Activated CD8-positive, alpha-beta T cell treated with anti-CD3 and anti-CD28 coated beads, Interleukin-2, amount 10 ng/mL, durations not matched to agents 7 days and 5 days (primary cell): ENCODE measurements at regions not wholly inside any gene's neighbourhood (a gene's known extent, or its start where the extent isn't known, plus 50 kb on each side); places are given as distances from the start of the nearest gene placed in this dataset.

Experiments
- ATAC-seq: fragments of 150-1000 bp; cut with Tn5 transposase; one replicate; pipeline ENCODE4 v1.10.0; 2021; ENCODE audit warnings: moderate library complexity
- CTCF ChIA-PET: fragments of 350-600 bp; sonication (Branson Sonifier 250); formaldehyde crosslinking; loops from one replicate; lab custom pipeline; 2021; ENCODE audit warnings: antibody characterized with exemption; lab: Charles Lee
- POLR2A ChIA-PET: fragments of 350-600 bp; sonication (Branson Sonifier 250); formaldehyde crosslinking; loops from one replicate; lab custom pipeline; 2021; ENCODE audit warnings: antibody characterized with exemption; lab: Charles Lee
- DNase-seq: peaks from one replicate; pipeline ENCODE4 v3.0.0-alpha.2; 2020
- H3K27ac Mint-ChIP-seq: one replicate; pipeline ENCODE4 v1.8.0; 2021; ENCODE audit warnings: mild to moderate bottlenecking, mixed read lengths
- H3K27me3 Mint-ChIP-seq: one replicate; pipeline ENCODE4 v1.8.0; 2021; ENCODE audit warnings: low read depth, mixed read lengths
- H3K36me3 Mint-ChIP-seq: one replicate; pipeline ENCODE4 v1.8.0; 2021; ENCODE audit warnings: low read depth, mixed read lengths
- H3K4me1 Mint-ChIP-seq: one replicate; pipeline ENCODE4 v1.8.0; 2021; ENCODE audit warnings: low read depth, mixed read lengths
- H3K4me3 Mint-ChIP-seq: one replicate; pipeline ENCODE4 v1.8.0; 2021; ENCODE audit warnings: mild to moderate bottlenecking, mixed read lengths
- H3K9me3 Mint-ChIP-seq: one replicate; pipeline ENCODE4 v1.8.0; 2022; ENCODE audit warnings: mixed read lengths; ENCODE audit not compliant: insufficient read depth

- Mint-ChIP-seq H3K27me3 (no peaks in the 10 kb centered on the region), H3K4me3 (no peak overlapping the region), H3K27ac (no peak overlapping the region), H3K4me1 (no peaks in the 10 kb centered on the region), H3K9me3 (no peaks in the 10 kb centered on the region), H3K36me3 (no peaks in the 10 kb centered on the region)
- ATAC-seq (no peak), DNase-seq (no peak)
- CTCF ChIA-PET, result no interaction called here
- POLR2A ChIA-PET, result no interaction called here
Measured at GRCh38 chr13:47539317-47539716, 461.8 kb downstream of the SUCLA2 start.

- CTCF ChIA-PET, result no interaction called here
Measured at GRCh38 chr13:47523771-47524170, 477.3 kb downstream of the SUCLA2 start.

DNA sequence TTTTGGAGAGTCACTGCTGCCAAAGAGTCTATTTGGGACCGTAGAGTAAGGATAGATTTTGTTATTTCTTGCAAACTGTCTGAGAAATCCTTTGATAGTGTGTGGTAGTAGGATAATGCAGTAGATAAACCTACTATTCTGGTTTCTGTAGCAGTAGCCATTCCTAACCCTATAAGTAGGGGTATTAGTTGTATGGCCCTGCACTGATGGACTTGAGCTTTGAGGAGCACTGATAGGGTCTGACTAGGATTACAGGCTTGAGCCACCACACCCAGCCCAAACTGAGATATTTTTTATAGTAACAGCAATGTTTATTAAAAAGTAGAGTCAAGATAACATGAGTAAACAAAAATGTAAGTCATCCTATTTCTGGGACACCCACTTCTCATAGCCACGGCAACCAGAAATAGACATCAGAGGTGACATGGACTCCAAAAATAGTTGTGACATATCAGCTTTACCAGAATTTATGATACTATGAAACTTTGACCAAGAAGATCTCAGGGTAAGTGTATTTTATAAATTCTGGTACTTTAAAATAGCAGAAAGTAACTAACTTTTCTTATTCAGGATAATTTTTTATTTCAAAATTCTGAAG lies 479.1 kb downstream of the SUCLA2 start:
- Mint-ChIP-seq H3K27me3 (no peaks in the 10 kb centered on the region), H3K4me1 (no peaks in the 10 kb centered on the region), H3K9me3 (no peaks in the 10 kb centered on the region), H3K4me3 (no peak overlapping the region), H3K27ac (no peak overlapping the region), H3K36me3 (no peaks in the 10 kb centered on the region)
- POLR2A ChIA-PET, result no interaction called here
- no peak for ATAC-seq
- CTCF ChIA-PET, result no interaction called here
- no peak for DNase-seq

More at GRCh38 chr13:47523771-47524170, 477.3 kb downstream of the SUCLA2 start:
- Mint-ChIP-seq H3K9me3 (no peaks in the 10 kb centered on the region), H3K4me1 (no peaks in the 10 kb centered on the region), H3K36me3 (no peaks in the 10 kb centered on the region), H3K4me3 (no peak overlapping the region), H3K27ac (no peak overlapping the region), H3K27me3 (no peaks in the 10 kb centered on the region)
- POLR2A ChIA-PET, result no interaction called here
- DNase-seq (no peak), ATAC-seq (no peak)

DNA sequence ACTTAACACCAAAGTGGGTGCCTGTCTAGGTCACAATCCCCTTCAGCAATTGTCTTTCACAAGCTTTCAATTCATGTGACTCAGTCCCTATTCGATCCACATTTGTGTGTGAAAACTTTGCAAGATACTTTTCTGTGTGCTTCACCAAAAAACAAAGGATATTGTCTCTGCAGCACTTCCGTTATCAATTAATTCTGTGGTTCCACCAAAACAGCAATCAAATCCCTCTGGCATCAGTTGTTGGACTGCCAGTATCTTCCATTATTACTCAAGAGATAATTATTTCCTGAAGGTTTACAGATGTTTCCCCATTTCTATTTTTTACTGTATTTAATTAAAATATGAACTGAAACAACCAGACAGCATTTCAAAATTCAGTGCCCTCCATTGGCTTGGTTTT lies 481.4 kb downstream of the SUCLA2 start:
- ATAC-seq (no peak), DNase-seq (no peak)
- H3K27ac Mint-ChIP-seq, result no peak overlapping the region
- no peaks in the 10 kb centered on the region for H3K9me3 Mint-ChIP-seq
- H3K27me3 Mint-ChIP-seq, result no peaks in the 10 kb centered on the region
- H3K4me3 Mint-ChIP-seq, result no peak overlapping the region
- ChIA-PET POLR2A (no interaction called here), CTCF (no interaction called here)
- H3K36me3 Mint-ChIP-seq, result no peaks in the 10 kb centered on the region
- H3K4me1 Mint-ChIP-seq, result no peaks in the 10 kb centered on the region

- Mint-ChIP-seq H3K4me1 (no peaks in the 10 kb centered on the region), H3K4me3 (no peak overlapping the region), H3K27me3 (no peaks in the 10 kb centered on the region), H3K36me3 (no peaks in the 10 kb centered on the region), H3K27ac (no peak overlapping the region), H3K9me3 (peaks cover 3% of the 10 kb centered on the region)
- DNase-seq, result no peak
- ATAC-seq, result no peak
- POLR2A ChIA-PET, result no interaction called here
- CTCF ChIA-PET, result no interaction called here
Measured at GRCh38 chr13:47518530-47518929, 482.5 kb downstream of the SUCLA2 start.

GRCh38 chr13:47511647-47512046 lies 489.4 kb downstream of the SUCLA2 start:
- DNase-seq, result no peak
- peaks cover 3% of the 10 kb centered on the region for H3K9me3 Mint-ChIP-seq
- no peak overlapping the region for H3K4me3 Mint-ChIP-seq
- no peak for ATAC-seq
- no peaks in the 10 kb centered on the region for H3K4me1 Mint-ChIP-seq
- ChIA-PET POLR2A (no interaction called here), CTCF (no interaction called here)
- no peaks in the 10 kb centered on the region for H3K36me3 Mint-ChIP-seq
- H3K27ac Mint-ChIP-seq, result no peak overlapping the region
- H3K27me3 Mint-ChIP-seq, result no peaks in the 10 kb centered on the region

- Mint-ChIP-seq H3K4me3 (no peak overlapping the region), H3K9me3 (no peaks in the 10 kb centered on the region), H3K4me1 (no peaks in the 10 kb centered on the region), H3K27ac (no peak overlapping the region), H3K27me3 (no peaks in the 10 kb centered on the region), H3K36me3 (no peaks in the 10 kb centered on the region)
- ATAC-seq (no peak), DNase-seq (no peak)
- ChIA-PET POLR2A (no interaction called here), CTCF (no interaction called here)
Measured at GRCh38 chr13:47508527-47509228, 492.4 kb downstream of the SUCLA2 start.

DNA sequence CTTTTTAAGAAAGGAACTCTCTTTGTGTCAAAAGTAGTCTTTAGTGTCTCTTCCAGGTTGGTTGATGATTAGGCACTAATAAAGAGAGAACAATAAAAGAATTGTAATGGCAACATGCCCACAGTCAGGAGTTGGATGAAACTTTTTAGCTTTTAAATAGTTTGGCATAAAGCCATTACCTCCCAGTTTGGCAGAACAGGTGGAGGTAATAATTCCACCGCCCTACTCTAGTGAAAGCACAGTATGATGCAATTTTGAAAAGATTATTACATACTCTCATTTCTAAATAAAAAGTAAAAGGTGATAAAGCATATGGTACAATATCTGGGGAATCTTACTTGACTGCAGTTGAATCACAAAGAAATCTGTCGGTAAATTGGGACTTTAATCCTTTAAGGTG lies 497.6 kb downstream of the SUCLA2 start:
- no peaks in the 10 kb centered on the region for H3K4me1 Mint-ChIP-seq

DNA sequence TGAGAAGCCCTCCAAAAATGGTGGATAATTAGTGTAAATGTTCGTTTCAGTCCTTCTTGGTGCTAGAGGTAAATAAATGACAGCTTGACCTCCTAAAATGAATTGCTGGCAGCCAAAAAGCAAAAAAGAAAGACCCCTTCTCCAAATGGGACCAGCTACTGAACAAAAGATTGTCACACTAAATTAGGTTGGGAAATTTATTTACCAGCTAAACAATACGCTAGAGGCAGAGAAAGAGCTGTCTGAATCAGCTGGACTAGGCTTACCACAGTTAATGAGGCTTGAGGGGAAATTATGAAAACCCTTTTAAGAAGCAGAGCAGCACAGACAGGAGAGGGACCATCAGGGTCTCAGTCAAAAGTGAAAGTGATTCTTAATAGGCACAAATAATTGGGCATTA lies 498.9 kb downstream of the SUCLA2 start:
- ChIA-PET CTCF (no interaction called here), POLR2A (no interaction called here)
- DNase-seq, result no peak
- H3K4me3 Mint-ChIP-seq, result no peak overlapping the region
- no peaks in the 10 kb centered on the region for H3K4me1 Mint-ChIP-seq
- H3K27me3 Mint-ChIP-seq, result no peaks in the 10 kb centered on the region
- H3K27ac Mint-ChIP-seq, result no peak overlapping the region
- no peaks in the 10 kb centered on the region for H3K9me3 Mint-ChIP-seq
- ATAC-seq, result no peak
- no peaks in the 10 kb centered on the region for H3K36me3 Mint-ChIP-seq

More for the DNA sequence above, 497.6 kb downstream of the SUCLA2 start:
- H3K27me3 Mint-ChIP-seq, result no peaks in the 10 kb centered on the region
- H3K9me3 Mint-ChIP-seq, result no peaks in the 10 kb centered on the region
- H3K27ac Mint-ChIP-seq, result no peak overlapping the region
- H3K36me3 Mint-ChIP-seq, result no peaks in the 10 kb centered on the region
- H3K4me3 Mint-ChIP-seq, result no peak overlapping the region
- DNase-seq, result no peak
- ChIA-PET POLR2A (no interaction called here), CTCF (no interaction called here)
- no peak for ATAC-seq

DNA sequence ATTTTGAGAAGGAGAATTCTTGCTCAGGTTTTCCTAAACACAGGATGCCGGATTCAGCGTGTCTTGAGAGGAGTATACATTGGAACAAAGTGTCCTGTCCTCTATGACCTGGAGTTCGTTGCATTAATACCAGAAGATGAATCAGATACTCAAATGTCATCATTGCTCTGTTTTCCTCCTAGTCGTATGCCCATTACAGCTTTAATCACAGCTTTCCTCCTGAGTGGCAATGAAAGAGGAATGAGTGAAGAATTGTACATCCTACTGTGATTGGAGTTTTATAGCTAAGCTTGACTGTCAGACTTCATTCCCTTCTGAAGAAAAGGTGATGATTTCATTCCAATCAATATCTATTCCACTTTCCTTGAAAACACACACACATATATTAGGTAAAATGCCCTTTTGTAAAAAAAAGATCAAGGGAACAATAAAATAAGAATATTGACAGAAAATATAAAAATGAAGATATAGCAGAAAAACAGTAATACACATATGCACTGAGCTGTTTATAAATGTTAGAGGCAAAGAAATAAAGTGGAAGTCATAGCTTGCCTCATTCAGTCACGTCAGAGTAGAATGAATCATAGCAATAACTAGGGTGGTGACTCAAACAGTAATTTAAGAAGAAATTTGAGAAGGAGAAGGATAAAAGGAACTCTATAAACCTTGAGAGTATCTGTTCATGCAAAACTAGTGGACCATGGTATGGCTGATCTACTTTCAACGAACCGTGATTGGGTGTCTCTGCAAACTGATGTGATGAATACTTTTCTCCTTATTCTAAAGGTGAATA lies 501.5 kb downstream of the SUCLA2 start:
- Mint-ChIP-seq H3K27me3 (no peaks in the 10 kb centered on the region), H3K27ac (no peak overlapping the region), H3K36me3 (no peaks in the 10 kb centered on the region), H3K4me3 (no peak overlapping the region), H3K4me1 (no peaks in the 10 kb centered on the region), H3K9me3 (no peaks in the 10 kb centered on the region)
- POLR2A ChIA-PET, result no interaction called here
- DNase-seq (no peak), ATAC-seq (no peak)
- CTCF ChIA-PET, result no interaction called here

DNA sequence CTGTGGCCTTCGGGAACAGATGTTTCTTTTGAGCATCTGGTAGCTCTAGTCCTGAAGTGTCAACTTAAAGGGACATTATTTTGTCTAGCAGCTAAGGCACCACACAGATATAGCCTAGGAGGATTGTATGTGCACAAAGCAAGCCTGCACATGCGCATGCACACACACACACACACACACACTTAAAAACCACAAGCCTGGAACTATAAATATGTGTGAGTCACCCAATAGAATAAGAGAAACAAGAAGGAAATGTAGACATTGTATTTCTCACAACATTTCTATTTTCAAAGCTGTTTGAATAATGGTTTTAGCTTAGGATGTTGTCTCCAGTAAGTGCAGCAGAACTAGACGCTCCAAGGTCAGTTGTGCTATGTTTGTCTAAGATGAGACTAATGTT lies 516.5 kb downstream of the SUCLA2 start:
- ATAC-seq, result no peak
- H3K36me3 Mint-ChIP-seq, result no peaks in the 10 kb centered on the region
- no peaks in the 10 kb centered on the region for H3K4me1 Mint-ChIP-seq
- no peaks in the 10 kb centered on the region for H3K9me3 Mint-ChIP-seq
- H3K27me3 Mint-ChIP-seq, result no peaks in the 10 kb centered on the region
- no peak overlapping the region for H3K4me3 Mint-ChIP-seq
- ChIA-PET CTCF (no interaction called here), POLR2A (no interaction called here)
- no peak overlapping the region for H3K27ac Mint-ChIP-seq
- DNase-seq, result no peak

DNA sequence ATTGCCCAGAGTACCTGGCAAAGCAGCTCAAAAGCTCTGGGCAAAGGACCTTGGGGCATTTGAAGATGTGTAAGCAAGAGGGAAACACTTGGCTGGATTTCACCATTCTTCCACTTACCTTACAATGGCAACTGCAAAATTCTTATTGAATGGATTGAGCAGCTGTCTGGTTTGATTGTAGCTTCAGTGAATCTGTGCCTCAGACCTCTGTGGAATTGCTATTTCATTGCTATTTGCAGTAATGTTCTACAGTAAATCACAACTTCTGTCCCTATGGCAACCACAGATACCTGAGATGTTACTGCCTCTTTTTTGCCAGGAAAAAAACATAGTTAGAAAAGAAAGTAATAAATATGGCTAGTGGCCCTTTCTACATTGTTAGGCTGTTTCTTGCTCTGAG lies 519.5 kb downstream of the SUCLA2 start:
- ChIA-PET POLR2A (no interaction called here), CTCF (no interaction called here)
- ATAC-seq (no peak), DNase-seq (no peak)
- Mint-ChIP-seq H3K4me1 (no peaks in the 10 kb centered on the region), H3K4me3 (no peak overlapping the region), H3K27me3 (no peaks in the 10 kb centered on the region), H3K27ac (no peak overlapping the region), H3K9me3 (no peaks in the 10 kb centered on the region), H3K36me3 (no peaks in the 10 kb centered on the region)
